Ishikawa (cell line): ENCODE measurements at regions not wholly inside any gene's neighbourhood (a gene's known extent, or its start where the extent isn't known, plus 50 kb on each side); places are given as distances from the start of the nearest gene placed in this dataset.

ENCODE experiments used
- EGR1 ChIP-seq: IDR thresholded peaks from 2 replicates; pipeline ENCODE4 v1.6.1; 2012
- YY1 ChIP-seq: IDR thresholded peaks from 2 replicates; pipeline ENCODE4 v1.6.1; 2012; ENCODE audit warnings: low read depth

DNA sequence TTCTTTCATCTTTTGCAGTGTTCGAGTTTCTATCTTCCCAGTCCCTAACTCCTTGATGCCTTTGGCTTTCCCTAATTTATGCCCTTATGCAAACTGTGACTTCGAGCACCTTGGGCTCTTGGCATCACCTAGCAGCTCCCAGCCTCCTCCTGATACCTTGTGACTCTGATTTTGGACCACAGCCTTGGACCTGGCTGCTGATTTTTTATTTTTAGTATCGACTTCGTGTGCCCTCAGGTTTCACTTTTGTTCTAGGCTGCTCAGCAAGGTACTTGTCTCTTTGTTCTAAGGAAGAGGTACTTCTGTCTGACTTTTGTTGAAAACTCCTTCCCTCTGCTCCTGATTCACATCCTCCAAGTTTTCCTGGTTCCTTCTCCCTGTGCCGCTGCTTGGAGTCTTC, 69.6 kb upstream of the KCNK1 start:
- TF ChIP-seq EGR1, result no peak
- TF ChIP-seq YY1, result no peak
